Keratinocyte (primary cell): ENCODE measurements at regions not wholly inside any gene's neighbourhood (a gene's known extent, or its start where the extent isn't known, plus 50 kb on each side); places are given as distances from the start of the nearest gene placed in this dataset.

Experiments used
- EZH2 ChIP-seq: IDR thresholded peaks from one replicate; pipeline ENCODE4 v1.6.1; 2012; ENCODE audit warnings: inconsistent platforms, mild to moderate bottlenecking, low read length, moderate library complexity
- TF ChIP-seq, protein P1 (sequence below), 3 experiments: IDR thresholded peaks in 1 of 3; conservative IDR thresholded peaks in 1 of 3; optimal IDR thresholded peaks in 1 of 3; 2 replicates in 2 of 3; 3 replicates in 1 of 3; pipeline versions ENCODE3 to v1.5.1; 2011; ENCODE audit warnings: low read length in 3 of 3, mild to moderate bottlenecking in 3 of 3, moderate library complexity in 2 of 3, control low read depth in 1 of 3, inconsistent platforms in 1 of 3; ENCODE audit not compliant: insufficient read depth in 2 of 3; ENCODE audit errors: extremely low read depth in 1 of 3

- TF ChIP-seq, protein P1, sequence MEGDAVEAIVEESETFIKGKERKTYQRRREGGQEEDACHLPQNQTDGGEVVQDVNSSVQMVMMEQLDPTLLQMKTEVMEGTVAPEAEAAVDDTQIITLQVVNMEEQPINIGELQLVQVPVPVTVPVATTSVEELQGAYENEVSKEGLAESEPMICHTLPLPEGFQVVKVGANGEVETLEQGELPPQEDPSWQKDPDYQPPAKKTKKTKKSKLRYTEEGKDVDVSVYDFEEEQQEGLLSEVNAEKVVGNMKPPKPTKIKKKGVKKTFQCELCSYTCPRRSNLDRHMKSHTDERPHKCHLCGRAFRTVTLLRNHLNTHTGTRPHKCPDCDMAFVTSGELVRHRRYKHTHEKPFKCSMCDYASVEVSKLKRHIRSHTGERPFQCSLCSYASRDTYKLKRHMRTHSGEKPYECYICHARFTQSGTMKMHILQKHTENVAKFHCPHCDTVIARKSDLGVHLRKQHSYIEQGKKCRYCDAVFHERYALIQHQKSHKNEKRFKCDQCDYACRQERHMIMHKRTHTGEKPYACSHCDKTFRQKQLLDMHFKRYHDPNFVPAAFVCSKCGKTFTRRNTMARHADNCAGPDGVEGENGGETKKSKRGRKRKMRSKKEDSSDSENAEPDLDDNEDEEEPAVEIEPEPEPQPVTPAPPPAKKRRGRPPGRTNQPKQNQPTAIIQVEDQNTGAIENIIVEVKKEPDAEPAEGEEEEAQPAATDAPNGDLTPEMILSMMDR (optimal IDR thresholded peaks at IDR 0.05 in 1 of 3, IDR thresholded peaks at IDR 0.05 in 1 of 3, conservative IDR thresholded peaks at IDR 0.05 in 1 of 3; ENCODE audit: extremely low read depth in 1 of 3, insufficient read depth in 2 of 3, low read length in 3 of 3) = no peak
- no peak for TF ChIP-seq EZH2
Measured at GRCh38 chr2:145759228-145759915, 1239.5 kb upstream of the ZEB2 start.
